NCI-H748 treated with DMSO at 0.1 percent for 48 hours (cell line): ENCODE measurements at regions not wholly inside any gene's neighbourhood (a gene's known extent, or its start where the extent isn't known, plus 50 kb on each side); places are given as distances from the start of the nearest gene placed in this dataset.

Experiments used
- DNase-seq: peaks from one replicate; lab custom pipeline; 2025; lab: John Stamatoyannopoulos, UW

GRCh38 chr1:101290922-101291561, 54.2 kb downstream of the S1PR1 start:
- DNase-seq, result no peak

GRCh38 chr1:101291562-101292380, 55.0 kb downstream of the S1PR1 start:
- DNase-seq, result no peak

GRCh38 chr1:101293461-101294051, 56.7 kb downstream of the S1PR1 start:
- no peak for DNase-seq

- no peak for DNase-seq
Observed at GRCh38 chr1:101295209-101295608, 58.4 kb downstream of the S1PR1 start.

GRCh38 chr1:101298663-101299062, 61.8 kb downstream of the S1PR1 start:
- DNase-seq, result no peak

GRCh38 chr1:101299141-101299540, 62.3 kb downstream of the S1PR1 start:
- DNase-seq, result no peak

GRCh38 chr1:101299710-101300109, 62.9 kb downstream of the S1PR1 start:
- no peak for DNase-seq

- DNase-seq, result no peak
Observed at GRCh38 chr1:101300916-101301315, 64.1 kb downstream of the S1PR1 start.

GRCh38 chr1:101301446-101302057, 64.7 kb downstream of the S1PR1 start:
- no peak for DNase-seq

GRCh38 chr1:101302831-101303511, 66.2 kb downstream of the S1PR1 start:
- no peak for DNase-seq

GRCh38 chr1:101307985-101308689, 71.3 kb downstream of the S1PR1 start:
- no peak for DNase-seq

- DNase-seq, result no peak
Observed at GRCh38 chr1:101308935-101309333, 72.1 kb downstream of the S1PR1 start.

GRCh38 chr1:101309334-101310311, 72.8 kb downstream of the S1PR1 start:
- DNase-seq, result peak; percentile 65

- no peak for DNase-seq
Observed at GRCh38 chr1:101310506-101310905, 73.7 kb downstream of the S1PR1 start.

GRCh38 chr1:101311146-101311920, 74.5 kb downstream of the S1PR1 start:
- no peak for DNase-seq

GRCh38 chr1:101312147-101312546, 75.3 kb downstream of the S1PR1 start:
- no peak for DNase-seq

- peak; percentile 44 for DNase-seq
Observed at GRCh38 chr1:101313356-101313755, 76.5 kb downstream of the S1PR1 start.

- no peak for DNase-seq
Observed at GRCh38 chr1:101314244-101314643, 77.4 kb downstream of the S1PR1 start.

- peak; percentile 97 for DNase-seq
Observed at GRCh38 chr1:101316256-101316655, 79.4 kb downstream of the S1PR1 start.
